ENCODE measurements at regions not wholly inside any gene's neighbourhood (a gene's known extent, or its start where the extent isn't known, plus 50 kb on each side); places are given as distances from the start of the nearest gene placed in this dataset.

GRCh38 chrX:63993936-63994335 lies 208.9 kb upstream of the ARHGEF9 start:
- peak in 1 of 2 donors; percentile 2 for DNase-seq

DNA sequence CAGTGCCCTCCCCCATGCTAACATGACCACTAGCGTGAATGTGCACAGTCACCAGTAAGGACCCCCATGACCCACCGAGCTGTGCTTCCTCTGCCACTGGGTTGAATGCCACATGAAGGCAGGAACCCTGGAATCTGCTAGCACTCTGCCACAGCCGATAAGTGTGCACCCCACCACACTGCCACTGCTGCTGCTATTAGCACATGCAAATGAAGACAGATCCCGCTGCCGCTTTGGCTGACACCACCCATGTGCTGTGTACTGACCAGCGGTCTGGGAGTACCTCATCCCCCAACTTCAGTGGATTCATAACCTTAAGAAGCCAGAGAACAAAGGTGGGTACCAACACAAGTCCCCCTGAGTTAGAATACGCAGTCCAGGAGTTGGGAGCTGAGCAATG lies 200.9 kb upstream of the ARHGEF9 start:
- DNase-seq: no peak

DNA sequence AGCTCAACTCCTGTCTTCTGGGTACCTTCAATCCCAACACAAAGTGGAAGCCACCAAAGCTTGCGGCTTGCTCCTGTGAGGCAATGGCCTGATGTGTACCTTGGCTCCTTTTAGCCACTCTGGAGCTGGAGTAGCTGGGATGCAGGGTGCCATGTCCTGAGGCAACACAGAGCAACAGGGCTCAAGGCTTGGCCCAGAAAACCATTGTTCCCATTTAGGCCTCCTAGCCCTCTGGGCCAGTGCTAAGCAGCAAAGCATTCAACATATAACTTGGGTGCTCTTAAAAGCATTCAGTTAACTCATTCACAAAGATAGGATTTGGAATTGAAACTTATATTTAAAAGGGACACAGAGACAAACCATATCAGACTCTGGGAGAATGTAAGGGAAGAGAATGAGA lies 194.5 kb upstream of the ARHGEF9 start:
- DNase-seq: no peak

DNA sequence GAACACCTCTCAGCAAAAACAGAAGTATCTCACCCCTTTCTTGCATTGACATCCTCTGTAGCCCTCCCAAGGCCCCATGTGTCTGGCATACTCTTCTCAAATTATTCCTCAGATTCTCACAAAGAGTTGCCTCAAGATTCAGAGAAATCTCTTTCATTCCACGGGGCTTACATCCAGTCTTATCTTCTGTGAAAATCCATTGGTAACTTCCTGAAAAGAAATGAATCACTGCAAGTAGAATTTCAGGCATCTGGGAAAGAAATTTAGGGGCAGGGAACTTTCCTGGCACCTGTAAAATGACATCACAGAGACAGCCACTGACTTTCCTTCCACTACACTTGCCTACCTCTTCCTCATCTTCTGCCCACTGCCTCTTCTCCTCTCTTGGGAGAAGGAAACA lies 182.5 kb upstream of the ARHGEF9 start:
- DNase-seq: no peak

DNA sequence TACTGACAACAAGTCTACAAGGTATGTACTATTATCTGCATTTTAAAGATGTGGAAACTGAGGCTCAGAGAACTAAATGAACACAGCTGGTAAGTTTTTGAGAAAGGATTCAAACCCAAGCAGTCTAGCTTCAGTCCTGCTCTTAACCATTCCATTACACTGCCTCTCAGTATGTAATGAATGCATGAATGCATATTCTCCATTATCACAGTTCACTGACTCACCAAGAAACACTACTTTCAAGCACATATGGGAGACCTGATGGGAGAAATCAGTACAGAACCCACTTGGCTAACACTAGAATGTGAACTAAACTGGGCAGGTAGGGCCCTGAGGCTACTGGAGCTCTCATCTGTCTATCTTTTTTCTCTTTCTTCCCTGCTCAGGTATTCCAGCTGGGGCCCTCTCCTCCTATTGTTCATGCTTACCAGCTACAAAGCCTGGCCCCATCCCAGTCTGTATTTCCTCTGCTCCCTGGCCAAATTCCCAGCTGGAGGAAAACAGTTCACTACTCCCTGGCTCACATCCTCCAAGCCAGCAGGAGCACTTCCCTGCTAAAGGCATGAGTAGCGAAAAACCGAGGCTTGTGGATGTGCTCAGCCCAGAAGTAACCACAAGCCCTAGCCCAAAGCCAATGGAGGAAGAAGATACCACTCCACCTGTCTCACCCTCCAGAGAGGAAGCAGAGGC lies 178.2 kb upstream of the ARHGEF9 start:
- DNase-seq: no peak

GRCh38 chrX:63961964-63962363 lies 176.9 kb upstream of the ARHGEF9 start:
- DNase-seq: no peak

- no peak for DNase-seq
Measured at GRCh38 chrX:63959975-63960374, 175.0 kb upstream of the ARHGEF9 start.

DNA sequence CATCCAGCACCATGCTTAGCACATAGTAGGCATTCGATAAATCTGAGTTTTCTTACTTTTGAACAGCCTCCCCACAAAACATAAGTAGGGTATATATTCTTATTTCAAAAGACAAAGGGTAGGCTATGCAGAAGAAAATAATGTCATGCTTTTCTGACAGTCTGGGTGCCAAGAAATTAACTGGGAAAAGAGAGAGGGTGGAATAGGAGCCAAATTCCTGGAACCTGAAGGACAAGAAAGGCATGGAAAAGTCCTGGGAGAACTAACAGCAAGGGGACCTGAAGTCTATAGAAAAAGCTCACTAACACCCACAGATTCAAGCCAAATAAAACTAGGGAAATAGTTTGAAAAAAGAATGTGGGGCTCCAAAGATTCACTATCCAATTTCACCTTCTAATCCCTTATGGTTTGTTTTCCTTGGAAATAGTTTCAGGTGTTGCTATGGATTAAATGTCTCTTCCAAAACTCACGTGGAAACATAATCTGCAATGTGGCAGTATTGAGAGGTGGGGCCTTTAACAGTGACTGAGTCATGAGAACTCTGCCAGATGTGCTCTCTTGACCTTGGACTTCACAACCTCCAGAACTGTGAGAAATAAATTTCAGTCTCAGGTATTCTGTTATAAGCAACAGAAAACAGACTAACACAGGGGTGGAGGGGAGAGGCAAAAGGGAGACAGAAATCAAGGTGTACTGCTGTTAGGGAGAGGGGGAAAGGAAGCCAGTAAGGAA lies 173.3 kb upstream of the ARHGEF9 start:
- DNase-seq: no peak

- DNase-seq: no peak
Measured at GRCh38 chrX:63935835-63936234, 150.8 kb upstream of the ARHGEF9 start.

GRCh38 chrX:63934791-63935190 lies 149.8 kb upstream of the ARHGEF9 start:
- DNase-seq: no peak

- DNase-seq: no peak
Measured at GRCh38 chrX:63934160-63934559, 149.1 kb upstream of the ARHGEF9 start.

GRCh38 chrX:63932907-63933306 lies 147.9 kb upstream of the ARHGEF9 start:
- no peak for DNase-seq

- no peak for DNase-seq
Measured at GRCh38 chrX:63932006-63932405, 147.0 kb upstream of the ARHGEF9 start.

GRCh38 chrX:63930140-63930539 lies 145.1 kb upstream of the ARHGEF9 start:
- no peak for DNase-seq

GRCh38 chrX:63929608-63930007 lies 144.6 kb upstream of the ARHGEF9 start:
- DNase-seq: no peak

DNA sequence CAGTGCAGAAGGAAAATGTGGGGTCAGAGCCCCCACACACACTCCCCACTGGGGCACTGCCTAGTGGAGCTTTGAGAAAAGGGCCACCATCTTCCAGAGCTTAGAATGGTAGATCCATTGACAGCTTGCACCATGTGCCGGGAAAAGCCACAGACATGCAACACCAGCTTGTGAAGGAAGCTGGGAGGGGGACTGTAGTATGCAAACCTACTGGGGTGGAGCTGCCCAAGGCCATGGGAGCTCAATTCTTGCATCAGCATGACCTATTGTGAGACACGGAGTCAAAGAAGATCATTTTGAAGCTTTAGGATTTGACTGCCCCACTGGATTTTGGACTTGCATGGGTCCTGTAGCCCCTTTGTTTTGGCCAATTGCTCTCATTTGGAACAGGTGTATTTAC lies 142.8 kb upstream of the ARHGEF9 start:
- no peak for DNase-seq

GRCh38 chrX:63922221-63922620 lies 137.2 kb upstream of the ARHGEF9 start:
- DNase-seq: no peak

GRCh38 chrX:63920875-63921274 lies 135.9 kb upstream of the ARHGEF9 start:
- no peak for DNase-seq

DNA sequence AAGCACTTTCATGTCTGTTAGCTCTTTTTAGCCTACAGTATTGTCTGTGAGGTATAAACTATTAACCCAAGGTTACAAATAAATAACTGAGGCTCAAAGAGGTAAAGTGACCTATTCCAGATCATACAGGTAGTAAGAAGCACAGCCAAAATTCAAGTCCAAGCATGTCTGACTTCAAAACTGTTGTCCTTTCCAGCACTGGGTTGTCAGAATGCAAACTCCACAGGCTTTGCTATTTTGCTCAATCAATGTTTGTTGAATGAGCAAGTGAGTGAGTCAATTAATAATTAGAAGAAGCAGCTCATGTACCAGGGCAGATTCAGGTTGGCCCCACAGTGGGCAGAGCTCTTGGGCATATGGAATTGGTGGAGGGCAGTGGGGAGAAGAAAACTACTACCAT lies 134.1 kb upstream of the ARHGEF9 start:
- DNase-seq: no peak

DNA sequence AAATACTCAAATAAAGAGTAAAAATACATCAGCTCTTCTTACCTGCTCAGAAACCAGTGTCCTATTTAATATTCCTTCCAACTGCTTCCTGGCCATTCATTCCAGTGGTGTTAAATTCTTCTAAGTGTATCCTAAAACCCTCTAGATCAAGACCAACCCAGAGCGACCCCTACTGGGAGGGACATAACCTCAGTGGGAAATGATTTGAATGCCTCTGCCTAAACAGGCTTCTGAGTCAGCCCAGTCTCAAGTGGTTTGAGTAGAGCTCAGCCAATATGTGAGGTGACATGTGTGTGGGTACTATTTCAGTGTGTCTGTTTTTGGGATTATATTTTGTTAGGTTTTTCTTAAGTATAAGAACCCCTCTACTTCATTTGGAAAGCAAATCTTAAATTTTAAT lies 133.6 kb upstream of the ARHGEF9 start:
- DNase-seq: no peak

- DNase-seq: no peak
Measured at GRCh38 chrX:63917296-63917695, 132.3 kb upstream of the ARHGEF9 start.

GRCh38 chrX:63913719-63914118 lies 128.7 kb upstream of the ARHGEF9 start:
- no peak for DNase-seq

DNA sequence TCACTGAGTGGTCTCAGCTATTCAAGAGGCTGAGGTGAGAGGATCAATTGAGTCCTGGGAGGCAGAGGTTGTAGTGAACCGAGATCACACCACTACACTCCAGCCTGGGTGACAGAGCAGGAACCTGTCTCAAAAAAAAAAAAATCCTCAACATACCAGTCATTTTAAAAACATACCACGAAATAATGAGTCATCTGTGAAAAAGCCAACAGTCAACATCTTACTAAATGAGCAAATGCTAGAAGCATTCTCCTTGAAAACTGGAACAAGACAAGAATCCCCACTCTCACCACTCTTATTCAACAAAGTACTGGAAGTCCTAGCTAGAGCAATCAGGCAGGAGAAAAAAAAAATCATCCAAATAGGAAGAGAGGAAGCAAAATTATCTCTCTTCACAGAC lies 104.0 kb upstream of the ARHGEF9 start:
- DNase-seq: no peak
